ENCODE measurements at regions not wholly inside any gene's neighbourhood (a gene's known extent, or its start where the extent isn't known, plus 50 kb on each side); places are given as distances from the start of the nearest gene placed in this dataset.
A peak's percentile ranks its signal among the peaks of the same experiment; 100 is the strongest.

GRCh38 chr14:35221462-35221861 lies 70.7 kb upstream of the PSMA6 start:
- Mint-ChIP-seq H3K36me3 (ENCODE audit: unreplicated experiment) (peaks cover 4% of the 10 kb centered on the region), H3K4me3 (ENCODE audit: unreplicated experiment) (no peak overlapping the region), H3K27ac (ENCODE audit: unreplicated experiment) (peak overlapping the region; percentile 25), H3K9me3 (ENCODE audit: unreplicated experiment) (no peaks in the 10 kb centered on the region), H3K27me3 (ENCODE audit: unreplicated experiment) (no peaks in the 10 kb centered on the region), H3K4me1 (ENCODE audit: unreplicated experiment) (peaks cover 21% of the 10 kb centered on the region)
- TF ChIP-seq, protein P1, sequence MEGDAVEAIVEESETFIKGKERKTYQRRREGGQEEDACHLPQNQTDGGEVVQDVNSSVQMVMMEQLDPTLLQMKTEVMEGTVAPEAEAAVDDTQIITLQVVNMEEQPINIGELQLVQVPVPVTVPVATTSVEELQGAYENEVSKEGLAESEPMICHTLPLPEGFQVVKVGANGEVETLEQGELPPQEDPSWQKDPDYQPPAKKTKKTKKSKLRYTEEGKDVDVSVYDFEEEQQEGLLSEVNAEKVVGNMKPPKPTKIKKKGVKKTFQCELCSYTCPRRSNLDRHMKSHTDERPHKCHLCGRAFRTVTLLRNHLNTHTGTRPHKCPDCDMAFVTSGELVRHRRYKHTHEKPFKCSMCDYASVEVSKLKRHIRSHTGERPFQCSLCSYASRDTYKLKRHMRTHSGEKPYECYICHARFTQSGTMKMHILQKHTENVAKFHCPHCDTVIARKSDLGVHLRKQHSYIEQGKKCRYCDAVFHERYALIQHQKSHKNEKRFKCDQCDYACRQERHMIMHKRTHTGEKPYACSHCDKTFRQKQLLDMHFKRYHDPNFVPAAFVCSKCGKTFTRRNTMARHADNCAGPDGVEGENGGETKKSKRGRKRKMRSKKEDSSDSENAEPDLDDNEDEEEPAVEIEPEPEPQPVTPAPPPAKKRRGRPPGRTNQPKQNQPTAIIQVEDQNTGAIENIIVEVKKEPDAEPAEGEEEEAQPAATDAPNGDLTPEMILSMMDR (IDR thresholded peaks at IDR 0.05) = no peak
- no peak for DNase-seq (ENCODE audit: extremely low spot score, unreplicated experiment)

GRCh38 chr14:35222324-35222723 lies 69.9 kb upstream of the PSMA6 start:
- no peak overlapping the region for H3K4me3 Mint-ChIP-seq (ENCODE audit: unreplicated experiment)
- H3K27ac Mint-ChIP-seq (ENCODE audit: unreplicated experiment) = peak overlapping the region; percentile 25
- H3K9me3 Mint-ChIP-seq (ENCODE audit: unreplicated experiment) = no peaks in the 10 kb centered on the region
- no peak for DNase-seq (ENCODE audit: extremely low spot score, unreplicated experiment)
- no peaks in the 10 kb centered on the region for H3K27me3 Mint-ChIP-seq (ENCODE audit: unreplicated experiment)
- H3K36me3 Mint-ChIP-seq (ENCODE audit: unreplicated experiment) = peaks cover 4% of the 10 kb centered on the region
- TF ChIP-seq, protein P1 (IDR thresholded peaks at IDR 0.05) = no peak
- H3K4me1 Mint-ChIP-seq (ENCODE audit: unreplicated experiment) = peaks cover 21% of the 10 kb centered on the region

DNA sequence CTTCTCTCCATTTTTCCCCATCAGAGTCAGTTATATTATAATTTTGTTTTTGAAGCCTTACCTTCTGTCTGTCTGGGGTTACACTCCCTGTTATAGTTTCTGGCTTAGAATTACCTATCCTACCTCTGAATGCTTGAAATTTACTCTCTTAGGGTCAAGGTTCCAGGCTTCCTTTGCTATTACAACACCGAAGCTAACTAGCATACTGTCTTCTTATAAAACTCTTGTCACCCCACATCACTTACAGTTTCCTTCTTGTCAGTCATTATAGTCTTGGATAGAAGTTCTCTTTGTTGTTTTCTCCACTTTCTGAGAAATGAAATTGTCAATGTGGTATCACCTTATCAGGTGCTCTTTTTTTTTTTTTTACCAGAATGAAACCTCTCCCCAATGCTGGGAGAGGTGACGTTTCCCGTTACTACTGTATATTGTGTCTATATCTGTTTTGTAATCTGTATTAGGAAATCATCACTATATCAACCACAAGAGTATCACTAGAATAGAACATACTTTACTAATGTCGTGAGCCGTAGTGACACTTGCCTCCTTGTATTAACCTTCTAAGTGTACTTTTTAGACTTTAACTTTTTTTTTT lies 69.2 kb upstream of the PSMA6 start:
- no peak overlapping the region for H3K27ac Mint-ChIP-seq (ENCODE audit: unreplicated experiment)
- peaks cover 2% of the 10 kb centered on the region for H3K36me3 Mint-ChIP-seq (ENCODE audit: unreplicated experiment)
- peaks cover 21% of the 10 kb centered on the region for H3K4me1 Mint-ChIP-seq (ENCODE audit: unreplicated experiment)
- no peaks in the 10 kb centered on the region for H3K9me3 Mint-ChIP-seq (ENCODE audit: unreplicated experiment)
- TF ChIP-seq, protein P1 (IDR thresholded peaks at IDR 0.05) = no peak
- no peak for DNase-seq (ENCODE audit: extremely low spot score, unreplicated experiment)
- no peak overlapping the region for H3K4me3 Mint-ChIP-seq (ENCODE audit: unreplicated experiment)
- no peaks in the 10 kb centered on the region for H3K27me3 Mint-ChIP-seq (ENCODE audit: unreplicated experiment)

DNA sequence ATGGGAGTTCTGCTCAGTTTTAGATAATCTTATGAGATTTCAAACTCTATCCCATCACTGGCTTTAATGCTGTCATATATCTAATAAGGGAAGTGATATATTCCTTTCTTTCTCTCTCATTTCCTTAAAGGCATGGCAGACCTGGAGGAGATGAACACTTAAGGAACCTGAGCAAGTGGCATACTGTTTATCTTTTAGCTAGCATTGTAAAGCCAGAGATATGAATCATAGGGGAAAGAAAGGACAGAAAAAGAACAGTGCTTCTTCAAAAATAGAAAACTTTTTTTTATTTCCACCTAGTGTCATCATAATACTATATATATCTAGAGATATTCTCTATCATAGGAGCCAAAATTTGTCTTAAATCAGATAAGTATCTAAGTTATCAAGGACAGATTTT lies 68.3 kb upstream of the PSMA6 start:
- DNase-seq (ENCODE audit: extremely low spot score, unreplicated experiment) = no peak
- Mint-ChIP-seq H3K4me1 (ENCODE audit: unreplicated experiment) (peaks cover 21% of the 10 kb centered on the region), H3K36me3 (ENCODE audit: unreplicated experiment) (peaks cover 2% of the 10 kb centered on the region), H3K4me3 (ENCODE audit: unreplicated experiment) (no peak overlapping the region), H3K9me3 (ENCODE audit: unreplicated experiment) (no peaks in the 10 kb centered on the region), H3K27ac (ENCODE audit: unreplicated experiment) (no peak overlapping the region), H3K27me3 (ENCODE audit: unreplicated experiment) (no peaks in the 10 kb centered on the region)
- TF ChIP-seq, protein P1 (IDR thresholded peaks at IDR 0.05) = no peak

GRCh38 chr14:35224615-35225014 lies 67.6 kb upstream of the PSMA6 start:
- peaks cover 21% of the 10 kb centered on the region for H3K4me1 Mint-ChIP-seq (ENCODE audit: unreplicated experiment)
- H3K9me3 Mint-ChIP-seq (ENCODE audit: unreplicated experiment) = no peaks in the 10 kb centered on the region
- H3K27me3 Mint-ChIP-seq (ENCODE audit: unreplicated experiment) = no peaks in the 10 kb centered on the region
- TF ChIP-seq, protein P1 (IDR thresholded peaks at IDR 0.05) = no peak
- peaks cover 2% of the 10 kb centered on the region for H3K36me3 Mint-ChIP-seq (ENCODE audit: unreplicated experiment)
- DNase-seq (ENCODE audit: extremely low spot score, unreplicated experiment) = no peak
- H3K4me3 Mint-ChIP-seq (ENCODE audit: unreplicated experiment) = no peak overlapping the region
- H3K27ac Mint-ChIP-seq (ENCODE audit: unreplicated experiment) = no peak overlapping the region
